B cell (primary cell): ENCODE measurements at regions not wholly inside any gene's neighbourhood (a gene's known extent, or its start where the extent isn't known, plus 50 kb on each side); places are given as distances from the start of the nearest gene placed in this dataset.

Experiments used
- EZH2 ChIP-seq: IDR thresholded peaks from 2 replicates; pipeline ENCODE4 v1.6.1; 2012; ENCODE audit warnings: borderline replicate concordance, low read depth, mild to moderate bottlenecking, moderate library complexity, low read length; ENCODE audit not compliant: insufficient read depth, poor library complexity, severe bottlenecking
- TF ChIP-seq, protein P1 (sequence below): fragments of 200-600 bp; IDR thresholded peaks from one replicate; pipeline ENCODE4 v1.8.0; 2022; ENCODE audit warnings: antibody characterized with exemption, mild to moderate bottlenecking

DNA sequence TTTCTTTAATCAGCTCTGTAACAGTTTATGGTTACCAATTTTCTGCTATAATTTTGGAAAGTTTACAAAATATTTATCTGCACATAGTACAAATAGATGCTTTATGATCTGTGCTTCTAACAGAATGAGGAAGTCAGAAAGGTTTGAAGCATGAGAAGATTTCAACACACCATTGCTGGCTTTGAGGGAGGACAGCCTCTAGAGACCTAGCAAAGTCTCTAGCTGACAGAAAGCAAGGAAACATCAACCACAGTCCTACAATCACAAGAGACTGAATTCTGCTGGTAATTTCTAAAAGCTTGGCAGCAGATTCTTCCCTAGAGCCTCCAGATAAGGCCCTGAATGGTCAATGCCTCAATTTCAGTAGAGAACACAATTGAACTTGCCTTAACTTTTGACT is 750.8 kb upstream of the SLC35B3 start:
- TF ChIP-seq, protein P1, sequence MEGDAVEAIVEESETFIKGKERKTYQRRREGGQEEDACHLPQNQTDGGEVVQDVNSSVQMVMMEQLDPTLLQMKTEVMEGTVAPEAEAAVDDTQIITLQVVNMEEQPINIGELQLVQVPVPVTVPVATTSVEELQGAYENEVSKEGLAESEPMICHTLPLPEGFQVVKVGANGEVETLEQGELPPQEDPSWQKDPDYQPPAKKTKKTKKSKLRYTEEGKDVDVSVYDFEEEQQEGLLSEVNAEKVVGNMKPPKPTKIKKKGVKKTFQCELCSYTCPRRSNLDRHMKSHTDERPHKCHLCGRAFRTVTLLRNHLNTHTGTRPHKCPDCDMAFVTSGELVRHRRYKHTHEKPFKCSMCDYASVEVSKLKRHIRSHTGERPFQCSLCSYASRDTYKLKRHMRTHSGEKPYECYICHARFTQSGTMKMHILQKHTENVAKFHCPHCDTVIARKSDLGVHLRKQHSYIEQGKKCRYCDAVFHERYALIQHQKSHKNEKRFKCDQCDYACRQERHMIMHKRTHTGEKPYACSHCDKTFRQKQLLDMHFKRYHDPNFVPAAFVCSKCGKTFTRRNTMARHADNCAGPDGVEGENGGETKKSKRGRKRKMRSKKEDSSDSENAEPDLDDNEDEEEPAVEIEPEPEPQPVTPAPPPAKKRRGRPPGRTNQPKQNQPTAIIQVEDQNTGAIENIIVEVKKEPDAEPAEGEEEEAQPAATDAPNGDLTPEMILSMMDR, result no peak
- TF ChIP-seq EZH2, result no peak
